Neural crest cell (in vitro differentiated cells): ENCODE measurements at regions not wholly inside any gene's neighbourhood (a gene's known extent, or its start where the extent isn't known, plus 50 kb on each side); places are given as distances from the start of the nearest gene placed in this dataset.

Source experiments
- DNase-seq: peaks from one replicate; pipeline ENCODE4 v3.0.0; 2021; ENCODE audit warnings: low read depth, mixed read lengths, low spot score
- H3K27ac Mint-ChIP-seq: one replicate; pipeline ENCODE4 v1.8.0; 2021; ENCODE audit warnings: mild to moderate bottlenecking, mixed read lengths; ENCODE audit not compliant: unreplicated experiment
- H3K27me3 Mint-ChIP-seq: 2 replicates; pipeline ENCODE4 v1.8.0; 2021; ENCODE audit warnings: low read depth, mild to moderate bottlenecking, mixed read lengths
- H3K36me3 Mint-ChIP-seq: 2 replicates; pipeline ENCODE4 v1.8.0; 2021; ENCODE audit warnings: low read depth, mild to moderate bottlenecking, mixed read lengths
- H3K4me1 Mint-ChIP-seq: 2 replicates; pipeline ENCODE4 v1.8.0; 2021; ENCODE audit warnings: mixed read lengths
- H3K4me3 Mint-ChIP-seq: one replicate; pipeline ENCODE4 v1.8.0; 2021; ENCODE audit warnings: mild to moderate bottlenecking, mixed read lengths
- H3K9me3 Mint-ChIP-seq: 2 replicates; pipeline ENCODE4 v1.8.0; 2021; ENCODE audit warnings: mixed read lengths
- TF ChIP-seq, protein P1 (sequence below): fragments of 200-600 bp; sonication (generic); conservative IDR thresholded peaks from 2 replicates; pipeline ENCODE4 v1.5.0; 2021; ENCODE audit warnings: antibody characterized with exemption, mild to moderate bottlenecking

DNA sequence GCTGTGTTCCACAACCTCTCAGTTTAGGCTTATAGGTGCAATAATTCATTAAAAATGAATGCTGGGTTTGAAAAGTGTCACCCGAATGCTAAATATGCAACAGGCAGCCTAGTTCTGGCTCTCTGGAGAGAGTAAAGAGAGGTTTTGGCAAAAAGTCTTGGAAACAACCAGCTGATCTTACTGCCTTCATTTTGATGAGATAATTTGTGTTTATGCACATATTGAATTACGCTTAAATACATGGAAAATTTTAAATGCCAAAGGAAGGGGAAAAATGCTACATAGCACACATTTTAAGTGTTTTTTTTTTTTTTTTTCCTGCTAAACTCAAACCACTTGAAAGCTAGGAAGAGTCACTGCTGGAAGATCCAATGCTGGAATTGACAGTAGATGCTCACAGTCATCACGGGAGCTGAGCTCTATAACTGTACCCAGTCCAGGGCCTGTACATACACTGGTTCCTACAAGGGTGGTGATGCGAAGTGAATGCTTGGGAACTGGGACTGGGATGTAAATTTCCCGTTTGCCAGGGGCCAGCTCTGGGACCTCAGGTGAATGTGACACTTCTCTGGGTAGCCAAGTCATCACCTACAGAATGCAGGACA, 151.5 kb downstream of the PFKFB3 start:
- Mint-ChIP-seq H3K27ac (no peak overlapping the region), H3K9me3 (peaks cover 15% of the 10 kb centered on the region), H3K4me3 (no peak overlapping the region), H3K4me1 (no peaks in the 10 kb centered on the region), H3K36me3 (peaks cover 3% of the 10 kb centered on the region), H3K27me3 (peaks cover 2% of the 10 kb centered on the region)
- TF ChIP-seq, protein P1, sequence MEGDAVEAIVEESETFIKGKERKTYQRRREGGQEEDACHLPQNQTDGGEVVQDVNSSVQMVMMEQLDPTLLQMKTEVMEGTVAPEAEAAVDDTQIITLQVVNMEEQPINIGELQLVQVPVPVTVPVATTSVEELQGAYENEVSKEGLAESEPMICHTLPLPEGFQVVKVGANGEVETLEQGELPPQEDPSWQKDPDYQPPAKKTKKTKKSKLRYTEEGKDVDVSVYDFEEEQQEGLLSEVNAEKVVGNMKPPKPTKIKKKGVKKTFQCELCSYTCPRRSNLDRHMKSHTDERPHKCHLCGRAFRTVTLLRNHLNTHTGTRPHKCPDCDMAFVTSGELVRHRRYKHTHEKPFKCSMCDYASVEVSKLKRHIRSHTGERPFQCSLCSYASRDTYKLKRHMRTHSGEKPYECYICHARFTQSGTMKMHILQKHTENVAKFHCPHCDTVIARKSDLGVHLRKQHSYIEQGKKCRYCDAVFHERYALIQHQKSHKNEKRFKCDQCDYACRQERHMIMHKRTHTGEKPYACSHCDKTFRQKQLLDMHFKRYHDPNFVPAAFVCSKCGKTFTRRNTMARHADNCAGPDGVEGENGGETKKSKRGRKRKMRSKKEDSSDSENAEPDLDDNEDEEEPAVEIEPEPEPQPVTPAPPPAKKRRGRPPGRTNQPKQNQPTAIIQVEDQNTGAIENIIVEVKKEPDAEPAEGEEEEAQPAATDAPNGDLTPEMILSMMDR = no peak
- no peak for DNase-seq

DNA sequence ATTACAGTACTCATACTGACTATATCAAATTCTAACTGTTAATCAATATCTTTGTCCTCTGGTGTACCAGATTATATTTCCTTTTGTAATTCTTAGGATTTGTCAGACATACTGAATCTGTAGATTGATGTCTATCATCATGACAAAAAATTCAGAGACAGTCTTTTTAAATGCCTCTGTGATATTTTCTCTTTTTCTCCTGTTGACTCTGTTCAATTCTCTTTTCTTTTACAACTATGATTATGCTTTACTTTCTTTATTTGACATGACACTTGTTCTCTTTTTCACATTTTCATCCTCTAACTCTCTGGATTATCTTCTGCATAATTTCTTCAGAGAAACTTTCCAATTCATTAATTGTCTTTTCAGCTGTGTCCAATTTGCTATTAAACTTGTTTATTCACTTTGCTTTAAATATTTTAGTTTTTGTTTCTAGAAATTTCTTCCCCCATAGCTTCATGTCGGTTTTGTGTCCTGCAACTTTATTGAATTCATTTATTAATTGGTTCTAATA, 153.6 kb downstream of the PFKFB3 start:
- no peak overlapping the region for H3K4me3 Mint-ChIP-seq
- H3K4me1 Mint-ChIP-seq = no peaks in the 10 kb centered on the region
- peaks cover 6% of the 10 kb centered on the region for H3K36me3 Mint-ChIP-seq
- TF ChIP-seq, protein P1 = no peak
- H3K27me3 Mint-ChIP-seq = peaks cover 2% of the 10 kb centered on the region
- DNase-seq = no peak
- no peak overlapping the region for H3K27ac Mint-ChIP-seq
- peaks cover 15% of the 10 kb centered on the region for H3K9me3 Mint-ChIP-seq

DNA sequence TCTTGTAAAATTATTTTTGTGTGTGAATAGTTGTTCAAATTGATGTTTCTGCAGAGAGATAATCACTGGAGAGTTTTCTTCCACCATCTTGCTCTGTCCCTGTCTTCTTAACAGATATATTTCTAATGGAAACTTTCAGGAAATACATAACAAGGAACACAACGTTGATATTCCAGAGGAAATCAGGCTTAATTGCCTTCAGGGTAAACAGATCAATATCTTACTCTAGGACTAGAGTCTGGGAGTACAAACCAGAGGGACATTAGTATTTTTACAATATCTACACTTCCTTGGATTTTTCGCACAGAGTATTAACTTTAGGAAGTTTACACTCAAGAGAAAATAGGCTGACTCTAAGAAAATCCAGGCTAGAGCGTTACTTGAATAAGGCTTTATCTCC, 159.1 kb downstream of the PFKFB3 start:
- Mint-ChIP-seq H3K4me1 (no peaks in the 10 kb centered on the region), H3K4me3 (no peak overlapping the region), H3K36me3 (peaks cover 3% of the 10 kb centered on the region), H3K9me3 (peaks cover 12% of the 10 kb centered on the region), H3K27me3 (peaks cover 2% of the 10 kb centered on the region), H3K27ac (no peak overlapping the region)
- no peak for DNase-seq
- TF ChIP-seq, protein P1 = no peak

DNA sequence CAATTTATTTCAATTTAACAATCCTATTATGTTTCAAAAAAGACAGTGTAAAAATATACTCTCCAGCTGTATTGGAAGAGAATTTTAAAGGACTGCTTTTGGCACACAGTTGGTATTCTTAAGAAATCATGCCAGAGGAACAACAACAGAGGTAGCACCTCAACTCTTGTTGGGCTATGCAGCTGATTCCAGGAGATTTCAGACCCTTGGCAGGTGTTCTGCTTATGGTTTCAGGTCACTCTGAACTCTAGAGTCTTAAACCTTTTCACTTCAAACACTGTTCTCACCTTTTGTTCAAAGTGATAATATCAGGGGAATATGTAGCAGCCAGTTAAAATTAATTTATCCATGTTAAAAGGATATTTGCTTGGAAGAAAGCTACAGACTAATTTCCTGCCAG, 160.1 kb downstream of the PFKFB3 start:
- H3K4me1 Mint-ChIP-seq = no peaks in the 10 kb centered on the region
- H3K27me3 Mint-ChIP-seq = peaks cover 2% of the 10 kb centered on the region
- H3K27ac Mint-ChIP-seq = no peak overlapping the region
- no peak for DNase-seq
- TF ChIP-seq, protein P1 = no peak
- peaks cover 12% of the 10 kb centered on the region for H3K9me3 Mint-ChIP-seq
- peaks cover 3% of the 10 kb centered on the region for H3K36me3 Mint-ChIP-seq
- no peak overlapping the region for H3K4me3 Mint-ChIP-seq

DNA sequence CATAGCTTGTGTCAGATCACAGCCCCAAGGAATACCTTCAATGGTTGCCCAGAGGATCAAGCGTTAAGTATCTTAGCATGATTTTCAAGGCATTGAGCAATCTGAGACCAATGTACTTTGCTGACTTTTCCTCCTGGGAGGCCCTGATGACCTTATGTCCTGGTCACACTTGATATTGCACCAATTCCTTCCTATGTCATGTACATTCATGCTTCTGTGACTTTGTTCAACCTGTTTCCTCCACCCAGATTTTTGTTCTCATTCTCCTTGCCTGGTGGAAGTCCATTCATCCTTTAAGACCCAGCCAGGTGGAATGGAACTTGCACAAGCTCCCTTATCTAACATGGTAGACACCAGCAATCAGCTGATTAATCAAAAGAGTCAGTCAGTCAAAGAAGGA, 160.8 kb downstream of the PFKFB3 start:
- no peak overlapping the region for H3K27ac Mint-ChIP-seq

More for the DNA sequence above, 160.8 kb downstream of the PFKFB3 start:
- Mint-ChIP-seq H3K9me3 (peaks cover 10% of the 10 kb centered on the region), H3K36me3 (peaks cover 3% of the 10 kb centered on the region), H3K27me3 (peaks cover 5% of the 10 kb centered on the region), H3K4me1 (no peaks in the 10 kb centered on the region), H3K4me3 (no peak overlapping the region)
- no peak for DNase-seq
- TF ChIP-seq, protein P1 = no peak
